ENCODE measurements at regions not wholly inside any gene's neighbourhood (a gene's known extent, or its start where the extent isn't known, plus 50 kb on each side); places are given as distances from the start of the nearest gene placed in this dataset.

- H3K36me3 Mint-ChIP-seq = no peaks in the 10 kb centered on the region
- TF ChIP-seq CTCF (IDR thresholded peaks at IDR 0.05) = no peak
- Histone ChIP-seq H3K27ac (ENCODE audit: low read length) (no peak overlapping the region), H3K27me3 (ENCODE audit: control insufficient read depth, insufficient read depth, low read length) (no peaks in the 10 kb centered on the region), H3K4me1 (ENCODE audit: control insufficient read depth, insufficient read depth, low read length) (no peaks in the 10 kb centered on the region), H3K4me3 (ENCODE audit: low read length) (no peak overlapping the region), H3K36me3 (ENCODE audit: control insufficient read depth, insufficient read depth, low read length) (no peaks in the 10 kb centered on the region), H3K9me3 (ENCODE audit: control insufficient read depth, insufficient read depth, low read length) (no peaks in the 10 kb centered on the region)
- intact Hi-C loops (cut with micrococcal nuclease) = no loop called here
- no peak overlapping the region for H3K4me3 Mint-ChIP-seq
- H3K4me1 Mint-ChIP-seq = no peaks in the 10 kb centered on the region
- DNase-seq = no peak
- no peak for ATAC-seq
- H3K27ac Mint-ChIP-seq = no peak overlapping the region
- H3K27me3 Mint-ChIP-seq (ENCODE audit: low read depth in 2 of 2) = peaks cover 6 to 10% of the 10 kb centered on the region in 2 donors
- peaks cover 0 to 3% of the 10 kb centered on the region in 2 donors for H3K9me3 Mint-ChIP-seq
- 91% methylated on average over 5 of the region's 5 CpGs for WGBS (ENCODE audit: insufficient coverage)
Measured at GRCh38 chr1:63157085-63157484, 165.3 kb upstream of the FOXD3 start.

- Histone ChIP-seq H3K4me1 (ENCODE audit: control insufficient read depth, insufficient read depth, low read length) (no peaks in the 10 kb centered on the region), H3K36me3 (ENCODE audit: control insufficient read depth, insufficient read depth, low read length) (no peaks in the 10 kb centered on the region), H3K27ac (ENCODE audit: low read length) (no peak overlapping the region), H3K4me3 (ENCODE audit: low read length) (no peak overlapping the region), H3K27me3 (ENCODE audit: control insufficient read depth, insufficient read depth, low read length) (no peaks in the 10 kb centered on the region), H3K9me3 (ENCODE audit: control insufficient read depth, insufficient read depth, low read length) (no peaks in the 10 kb centered on the region)
- Mint-ChIP-seq H3K4me3 (no peak overlapping the region), H3K4me1 (no peaks in the 10 kb centered on the region), H3K9me3 (peaks cover 0 to 2% of the 10 kb centered on the region in 2 donors), H3K36me3 (no peaks in the 10 kb centered on the region), H3K27ac (no peak overlapping the region), H3K27me3 (ENCODE audit: low read depth in 2 of 2) (no peaks in the 10 kb centered on the region)
- ATAC-seq (no peak), DNase-seq (no peak)
- 77% methylated on average over 5 of the region's 6 CpGs for WGBS (ENCODE audit: insufficient coverage)
- intact Hi-C loops (cut with micrococcal nuclease) = no loop called here
- no peak for TF ChIP-seq CTCF (IDR thresholded peaks at IDR 0.05)
Measured at GRCh38 chr1:63169057-63169456, 153.3 kb upstream of the FOXD3 start.

GRCh38 chr1:63173161-63173560 is 149.2 kb upstream of the FOXD3 start:
- H3K27ac ChIP-seq (ENCODE audit: low read length) = no peak overlapping the region
- Mint-ChIP-seq H3K36me3 (no peaks in the 10 kb centered on the region), H3K27ac (no peak overlapping the region), H3K4me1 (no peaks in the 10 kb centered on the region), H3K9me3 (peaks cover 2% of the 10 kb centered on the region in 2 donors), H3K4me3 (no peak overlapping the region), H3K27me3 (ENCODE audit: low read depth in 2 of 2) (no peaks in the 10 kb centered on the region)
- intact Hi-C loops (cut with micrococcal nuclease) = loop anchor here (10.0 kb wide), 1 partner anchor 62 kb away; no protein-coding TSS in a partner anchor
- DNase-seq (no peak), ATAC-seq (no peak)
- H3K9me3 ChIP-seq (ENCODE audit: control insufficient read depth, insufficient read depth, low read length) = no peaks in the 10 kb centered on the region
- 50% methylated on average over 1 of the region's 1 CpG for WGBS (ENCODE audit: insufficient coverage)
- no peaks in the 10 kb centered on the region for H3K36me3 ChIP-seq (ENCODE audit: control insufficient read depth, insufficient read depth, low read length)
- no peak for TF ChIP-seq CTCF (IDR thresholded peaks at IDR 0.05)
- no peaks in the 10 kb centered on the region for H3K27me3 ChIP-seq (ENCODE audit: control insufficient read depth, insufficient read depth, low read length)
- no peak overlapping the region for H3K4me3 ChIP-seq (ENCODE audit: low read length)
- no peaks in the 10 kb centered on the region for H3K4me1 ChIP-seq (ENCODE audit: control insufficient read depth, insufficient read depth, low read length)

GRCh38 chr1:63189677-63190076 is 132.7 kb upstream of the FOXD3 start:
- H3K27ac Mint-ChIP-seq = no peak overlapping the region
- ATAC-seq (no peak), DNase-seq (peak in 1 of 2 donors; percentile 4)
- Histone ChIP-seq H3K27ac (ENCODE audit: low read length) (no peak overlapping the region), H3K4me1 (ENCODE audit: control insufficient read depth, insufficient read depth, low read length) (no peaks in the 10 kb centered on the region), H3K27me3 (ENCODE audit: control insufficient read depth, insufficient read depth, low read length) (no peaks in the 10 kb centered on the region), H3K9me3 (ENCODE audit: control insufficient read depth, insufficient read depth, low read length) (no peaks in the 10 kb centered on the region), H3K36me3 (ENCODE audit: control insufficient read depth, insufficient read depth, low read length) (no peaks in the 10 kb centered on the region), H3K4me3 (ENCODE audit: low read length) (no peak overlapping the region)
- peaks cover 0 to 3% of the 10 kb centered on the region in 2 donors for H3K27me3 Mint-ChIP-seq (ENCODE audit: low read depth in 2 of 2)
- TF ChIP-seq CTCF (IDR thresholded peaks at IDR 0.05) = no peak
- H3K9me3 Mint-ChIP-seq = no peaks in the 10 kb centered on the region
- intact Hi-C loops (cut with micrococcal nuclease) = no loop called here
- H3K36me3 Mint-ChIP-seq = no peaks in the 10 kb centered on the region
- WGBS (ENCODE audit: insufficient coverage) = 80% methylated on average over 1 of the region's 1 CpG
- no peak overlapping the region for H3K4me3 Mint-ChIP-seq
- no peaks in the 10 kb centered on the region for H3K4me1 Mint-ChIP-seq

All from natural killer cell (primary cell).